HG03095 (cell line): ENCODE measurements at regions not wholly inside any gene's neighbourhood (a gene's known extent, or its start where the extent isn't known, plus 50 kb on each side); places are given as distances from the start of the nearest gene placed in this dataset.

Experiments used
- ATAC-seq: cut with Tn5 transposase; IDR thresholded peaks from one replicate; pipeline ENCODE4 v1.9.1; 2021; ENCODE audit warnings: moderate library complexity; ENCODE audit not compliant: unreplicated experiment

- ATAC-seq, result no peak
Observed at GRCh38 chr12:116480210-116480810, 78.9 kb upstream of the MAP1LC3B2 start.

DNA sequence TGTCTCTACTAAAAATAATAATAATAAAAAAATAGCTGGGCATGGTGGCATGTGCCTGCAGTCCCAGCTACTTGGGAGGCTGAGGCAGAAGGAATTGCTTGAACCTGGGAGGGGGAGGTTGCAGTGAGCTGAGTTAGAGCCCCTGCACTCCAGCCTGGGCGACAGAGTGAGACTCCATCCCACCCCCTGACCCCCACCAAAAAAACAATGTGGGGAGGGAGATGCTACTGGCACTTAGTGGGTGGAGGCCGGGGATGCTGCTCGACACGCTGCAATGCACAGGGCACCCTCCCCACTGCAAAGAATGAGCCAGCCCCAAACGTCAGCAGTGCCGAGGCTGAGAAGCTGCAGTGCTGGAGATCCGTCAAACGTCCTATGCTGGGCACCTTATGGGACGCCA lies 77.5 kb upstream of the MAP1LC3B2 start:
- no peak for ATAC-seq

DNA sequence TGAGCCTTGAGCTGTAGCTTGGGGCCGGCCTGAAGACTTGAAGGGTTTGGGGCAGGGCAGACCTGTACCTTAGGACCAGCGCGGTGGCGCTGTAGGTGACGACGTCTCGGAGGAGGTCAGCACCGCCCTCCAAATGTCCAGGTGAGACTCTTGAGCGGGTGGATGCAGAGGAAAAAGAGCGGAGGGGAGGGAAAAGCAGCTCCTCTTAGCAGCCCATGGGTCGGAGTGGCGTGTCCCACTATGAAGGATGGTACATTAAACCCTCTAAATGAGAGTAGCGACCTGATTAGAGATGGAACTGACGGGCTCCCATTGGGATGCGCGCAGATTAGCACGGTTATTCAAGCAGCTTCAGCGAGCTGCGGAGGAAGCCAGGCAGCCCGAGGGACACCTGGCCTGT lies 77.0 kb upstream of the MAP1LC3B2 start:
- no peak for ATAC-seq

DNA sequence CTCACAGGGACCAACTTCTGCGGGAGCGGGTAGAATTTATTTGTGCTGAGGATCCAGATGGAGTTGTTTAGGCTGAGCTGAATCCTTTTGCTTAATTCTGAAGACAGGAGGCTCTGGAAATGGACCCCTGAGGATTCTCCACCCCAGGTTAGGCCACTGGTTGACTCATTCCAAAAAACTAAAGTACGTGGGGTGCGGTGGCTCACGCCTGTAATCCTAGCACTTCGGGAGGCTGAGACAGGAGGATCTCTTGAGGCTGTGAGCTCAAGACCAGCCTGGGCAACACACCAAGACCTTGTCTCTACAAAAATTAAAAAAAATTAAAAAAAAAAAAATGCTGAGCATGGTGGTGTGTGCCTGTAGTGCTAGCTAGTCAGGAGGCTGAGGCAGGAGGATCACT lies 76.3 kb upstream of the MAP1LC3B2 start:
- ATAC-seq, result no peak

DNA sequence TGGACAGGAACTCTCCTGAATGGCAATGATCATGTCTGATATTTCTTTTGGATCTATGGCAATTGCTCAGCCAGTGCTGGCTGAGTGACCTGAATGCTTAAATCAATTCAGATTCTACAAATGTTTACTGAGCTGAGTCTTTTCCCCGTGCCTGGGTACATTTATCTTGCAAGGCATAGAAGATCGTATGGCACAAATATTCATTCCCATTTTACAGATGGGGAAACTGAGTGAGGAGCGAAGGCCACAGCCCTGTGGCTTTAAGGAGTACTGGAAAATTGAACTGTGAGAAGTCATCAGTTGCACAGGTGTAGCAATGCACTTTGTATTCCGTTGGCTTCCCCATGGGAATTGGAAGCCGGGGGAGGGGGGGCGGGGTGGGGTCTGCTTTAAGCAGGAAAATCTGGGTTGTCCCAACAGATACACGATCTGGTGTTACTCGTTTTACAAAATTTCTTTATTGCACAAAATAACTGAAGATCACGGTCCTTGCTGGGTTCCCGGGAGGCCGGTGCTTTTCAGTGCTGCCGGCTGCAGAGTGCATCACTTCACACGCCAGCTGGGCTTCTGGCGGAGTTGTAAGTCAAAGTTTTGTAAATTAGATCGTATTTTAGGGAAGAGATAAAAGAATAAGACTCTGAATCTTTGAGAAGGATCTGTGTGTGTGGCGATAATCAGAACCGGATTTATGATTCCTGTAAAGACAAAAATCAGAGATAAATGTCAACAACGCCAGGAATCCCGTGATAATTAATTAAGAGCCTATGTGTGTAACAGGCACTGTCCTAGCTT lies 75.0 kb upstream of the MAP1LC3B2 start:
- ATAC-seq, result no peak

DNA sequence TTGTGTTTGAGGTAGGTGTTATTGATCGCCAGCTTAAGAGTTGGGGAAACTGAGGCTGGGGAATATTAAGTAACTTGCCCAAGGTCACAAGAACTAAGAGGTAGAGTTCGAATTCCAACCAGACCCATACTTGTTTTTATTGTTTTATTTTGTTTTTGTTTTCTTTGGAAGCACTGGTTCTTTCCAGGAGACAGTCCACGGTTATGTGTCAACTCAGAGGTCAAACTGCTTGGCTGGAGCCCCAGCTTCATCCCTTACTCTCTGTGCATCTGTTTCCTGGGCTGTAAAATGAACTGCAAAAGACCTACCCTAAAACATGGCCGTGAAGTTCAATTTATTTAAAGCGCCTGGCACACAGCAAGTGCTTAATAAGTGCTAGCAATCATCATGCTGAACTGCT lies 74.4 kb upstream of the MAP1LC3B2 start:
- ATAC-seq, result no peak

DNA sequence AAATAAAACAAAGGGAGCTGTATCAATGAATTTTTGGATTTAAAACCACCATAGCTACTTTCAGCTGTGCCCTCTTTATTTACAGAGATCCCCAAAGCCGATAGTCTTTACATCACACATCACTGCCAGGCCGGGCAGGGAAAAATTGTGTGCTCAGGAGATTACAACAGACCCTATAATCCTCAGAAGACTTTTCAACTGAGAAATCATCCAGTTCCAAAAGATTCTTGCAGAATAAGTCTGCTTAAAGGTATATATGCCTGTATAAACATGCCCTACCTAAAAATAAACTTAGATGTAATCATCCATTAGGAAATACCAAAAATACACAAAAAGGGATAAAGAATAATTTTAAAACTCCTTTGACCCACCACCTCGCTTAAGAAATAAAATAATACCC lies 70.1 kb upstream of the MAP1LC3B2 start:
- no peak for ATAC-seq

- no peak for ATAC-seq
Observed at GRCh38 chr12:116490471-116490870, 68.7 kb upstream of the MAP1LC3B2 start.

- no peak for ATAC-seq
Observed at GRCh38 chr12:116492703-116493324, 66.4 kb upstream of the MAP1LC3B2 start.

GRCh38 chr12:116495260-116495659 lies 63.9 kb upstream of the MAP1LC3B2 start:
- ATAC-seq, result no peak

- ATAC-seq, result no peak
Observed at GRCh38 chr12:116497051-116497591, 62.1 kb upstream of the MAP1LC3B2 start.

DNA sequence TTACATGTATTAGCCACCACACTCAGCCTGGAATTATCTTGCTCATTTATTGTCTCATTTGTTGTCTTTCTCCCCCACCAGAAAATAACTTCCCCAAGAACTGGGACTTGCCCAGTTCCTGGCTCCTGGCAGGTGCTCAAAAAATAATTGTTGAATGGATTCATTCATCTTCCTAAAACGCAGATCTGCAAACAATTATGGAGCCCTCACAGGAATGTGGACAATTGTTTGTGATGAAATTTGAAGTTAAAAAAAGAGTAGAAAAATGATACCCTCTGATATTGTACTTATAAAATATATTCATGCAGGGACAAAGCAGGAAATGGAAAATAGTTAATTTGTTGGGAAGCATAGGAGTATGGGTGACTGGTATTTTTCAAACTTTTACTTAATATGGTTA lies 60.7 kb upstream of the MAP1LC3B2 start:
- ATAC-seq, result no peak

GRCh38 chr12:116502141-116502725 lies 56.9 kb upstream of the MAP1LC3B2 start:
- ATAC-seq, result no peak

GRCh38 chr12:116502989-116503496 lies 56.1 kb upstream of the MAP1LC3B2 start:
- ATAC-seq, result no peak

- ATAC-seq, result no peak
Observed at GRCh38 chr12:116504438-116504837, 54.7 kb upstream of the MAP1LC3B2 start.

DNA sequence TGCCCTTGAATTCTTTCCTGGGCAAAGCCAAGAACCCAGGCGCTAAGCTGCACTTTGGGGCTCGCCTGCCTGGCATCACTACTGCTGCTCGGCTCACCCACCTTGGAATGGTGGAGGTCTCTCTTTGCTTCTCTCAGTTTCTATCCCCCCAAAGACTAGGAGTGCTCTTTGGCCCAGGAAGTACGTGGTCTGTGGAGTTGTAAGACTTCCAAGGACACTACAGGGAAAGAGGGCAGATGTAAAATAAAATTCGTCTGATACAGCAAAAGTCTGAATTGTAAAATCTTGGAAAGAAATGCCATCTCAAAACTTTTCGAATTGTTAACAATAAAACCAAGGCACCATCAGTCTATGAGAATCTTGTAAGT lies 52.5 kb upstream of the MAP1LC3B2 start:
- no peak for ATAC-seq

DNA sequence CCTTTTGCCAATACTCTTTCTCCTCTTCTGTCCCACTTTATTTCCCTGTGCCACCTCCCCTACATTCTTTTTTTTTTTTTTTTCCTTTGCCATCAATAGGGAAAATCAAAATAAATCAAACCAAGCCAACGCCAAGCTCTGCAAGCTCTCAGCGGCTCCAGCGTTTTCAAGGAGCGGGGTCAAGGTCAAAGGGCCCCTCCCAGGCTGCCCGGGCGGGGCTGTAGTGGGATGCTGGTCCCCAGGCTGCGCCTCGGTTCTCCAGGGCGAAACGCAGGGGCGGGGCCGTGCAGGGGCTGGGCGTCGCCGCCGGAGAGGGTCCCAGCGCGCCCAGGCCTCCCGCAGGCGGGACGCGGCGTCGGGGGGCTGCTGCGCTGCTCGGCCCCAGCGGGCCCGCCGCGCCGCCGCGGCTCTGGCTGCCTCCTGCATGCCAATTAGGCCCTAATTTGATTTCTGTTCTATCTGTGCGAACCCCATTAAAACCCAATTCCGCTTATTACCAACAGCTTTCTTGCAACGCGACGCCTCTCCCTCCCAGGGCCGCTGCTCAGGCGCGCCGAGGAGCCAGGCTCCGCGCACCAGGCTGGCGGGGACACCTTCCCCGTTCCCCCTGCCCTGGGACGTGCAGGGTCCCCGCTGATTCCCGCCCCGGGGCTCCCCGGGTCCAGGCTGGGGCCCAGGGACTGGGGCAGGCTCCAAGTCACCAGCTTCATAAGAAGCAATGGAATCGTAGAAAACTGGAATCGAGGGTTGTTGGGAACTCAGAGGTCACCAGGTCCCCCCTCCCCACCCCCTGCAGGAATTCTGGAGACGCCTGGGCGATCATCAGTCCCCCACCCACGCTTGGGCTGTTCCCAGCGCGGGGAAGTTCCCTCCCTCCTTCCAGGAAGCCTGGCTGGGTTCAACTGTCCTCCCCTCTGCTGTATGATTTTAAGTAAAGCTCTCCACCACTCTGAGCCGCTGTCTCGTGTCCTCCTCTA lies 50.7 kb upstream of the MAP1LC3B2 start:
- ATAC-seq, result no peak
